Uterus (tissue), 3 donors: ENCODE measurements at regions not wholly inside any gene's neighbourhood (a gene's known extent, or its start where the extent isn't known, plus 50 kb on each side); places are given as distances from the start of the nearest gene placed in this dataset.

Experiments
- DNase-seq, 2 donors: peaks; one replicate each; pipeline ENCODE4 v3.0.0-alpha.2; 2019 to 2020
- H3K27ac ChIP-seq, 2 donors: fragments of 200-600 bp; sonication (generic); 1 replicate in 1 of 2; 2 replicates in 1 of 2; pipeline ENCODE4 v1.5.1; 2016 to 2018
- H3K27me3 ChIP-seq, 2 donors: fragments of 200-600 bp; sonication (generic); one replicate each; pipeline ENCODE4 v1.5.1; 2018 to 2019; ENCODE audit warnings: control low read depth in 1 of 2
- H3K36me3 ChIP-seq, 2 donors: fragments of 200-600 bp; sonication (generic); one replicate each; pipeline ENCODE4 v1.5.1; 2019; ENCODE audit warnings: control low read depth in 1 of 2
- H3K4me1 ChIP-seq, 2 donors: fragments of 200-600 bp; sonication (generic); one replicate each; pipeline ENCODE4 v1.5.1; 2018 to 2019; ENCODE audit warnings: control low read depth in 1 of 2
- H3K4me3 ChIP-seq, 2 donors: fragments of 200-600 bp; sonication (generic); 1 replicate in 1 of 2; 2 replicates in 1 of 2; pipeline ENCODE4 v1.5.1; 2018 to 2019; ENCODE audit warnings: mild to moderate bottlenecking in 1 of 2
- H3K9me3 ChIP-seq, 2 donors: fragments of 200-600 bp; sonication (generic); one replicate each; pipeline ENCODE4 v1.5.1; 2019; ENCODE audit warnings: control low read depth in 1 of 2
- POLR2A ChIP-seq, 2 donors: fragments of 450-650 bp; IDR thresholded peaks; one replicate each; pipeline ENCODE4 v1.6.1; 2016; ENCODE audit warnings: antibody characterized with exemption in 2 of 2, mild to moderate bottlenecking in 1 of 2, moderate library complexity in 1 of 2
- intact Hi-C: fragments of 100-400 bp; cut with DNase I; formaldehyde crosslinking; loops from one replicate; pipeline ENCODE4 v1.15.1; 2023; ENCODE audit warnings: low total_unique reads
- TF ChIP-seq, protein P1 (sequence below), 4 experiments: fragments of 200-600 bp in 2 of 4; fragments of 450-650 bp in 2 of 4; sonication (generic) in 2 of 4; IDR thresholded peaks; one replicate each; pipeline ENCODE4 v1.5.1; 2016 to 2019; ENCODE audit warnings: antibody characterized with exemption in 4 of 4, mild to moderate bottlenecking in 2 of 4, moderate library complexity in 1 of 4
- donor health status: DM: yes; HTN: yes; CAD: no.

- no peak for DNase-seq
- Histone ChIP-seq H3K27me3 (no peaks in the 10 kb centered on the region), H3K27ac (peak overlapping the region; percentile 86 to 88), H3K4me3 (no peak overlapping the region), H3K9me3 (no peaks in the 10 kb centered on the region), H3K4me1 (peaks cover 0 to 17% of the 10 kb centered on the region in 2 donors), H3K36me3 (no peaks in the 10 kb centered on the region)
- intact Hi-C loops: no loop called here
- TF ChIP-seq, protein P1, sequence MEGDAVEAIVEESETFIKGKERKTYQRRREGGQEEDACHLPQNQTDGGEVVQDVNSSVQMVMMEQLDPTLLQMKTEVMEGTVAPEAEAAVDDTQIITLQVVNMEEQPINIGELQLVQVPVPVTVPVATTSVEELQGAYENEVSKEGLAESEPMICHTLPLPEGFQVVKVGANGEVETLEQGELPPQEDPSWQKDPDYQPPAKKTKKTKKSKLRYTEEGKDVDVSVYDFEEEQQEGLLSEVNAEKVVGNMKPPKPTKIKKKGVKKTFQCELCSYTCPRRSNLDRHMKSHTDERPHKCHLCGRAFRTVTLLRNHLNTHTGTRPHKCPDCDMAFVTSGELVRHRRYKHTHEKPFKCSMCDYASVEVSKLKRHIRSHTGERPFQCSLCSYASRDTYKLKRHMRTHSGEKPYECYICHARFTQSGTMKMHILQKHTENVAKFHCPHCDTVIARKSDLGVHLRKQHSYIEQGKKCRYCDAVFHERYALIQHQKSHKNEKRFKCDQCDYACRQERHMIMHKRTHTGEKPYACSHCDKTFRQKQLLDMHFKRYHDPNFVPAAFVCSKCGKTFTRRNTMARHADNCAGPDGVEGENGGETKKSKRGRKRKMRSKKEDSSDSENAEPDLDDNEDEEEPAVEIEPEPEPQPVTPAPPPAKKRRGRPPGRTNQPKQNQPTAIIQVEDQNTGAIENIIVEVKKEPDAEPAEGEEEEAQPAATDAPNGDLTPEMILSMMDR (IDR thresholded peaks at IDR 0.05): no peak
- no peak for TF ChIP-seq POLR2A (IDR thresholded peaks at IDR 0.05)
Observed at GRCh38 chr5:68480335-68480940, 264.9 kb downstream of the PIK3R1 start.

GRCh38 chr5:68482199-68482598 lies 266.6 kb downstream of the PIK3R1 start:
- intact Hi-C loops: no loop called here
- Histone ChIP-seq H3K4me1 (peaks cover 0 to 17% of the 10 kb centered on the region in 2 donors), H3K27me3 (no peaks in the 10 kb centered on the region), H3K27ac (no peak overlapping the region), H3K9me3 (no peaks in the 10 kb centered on the region), H3K36me3 (no peaks in the 10 kb centered on the region), H3K4me3 (no peak overlapping the region)
- no peak for TF ChIP-seq POLR2A (IDR thresholded peaks at IDR 0.05)
- TF ChIP-seq, protein P1 (IDR thresholded peaks at IDR 0.05): no peak
- DNase-seq: no peak

- TF ChIP-seq, protein P1 (IDR thresholded peaks at IDR 0.05): no peak
- TF ChIP-seq POLR2A (IDR thresholded peaks at IDR 0.05): no peak
- Histone ChIP-seq H3K4me1 (no peaks in the 10 kb centered on the region), H3K27ac (no peak overlapping the region), H3K9me3 (no peaks in the 10 kb centered on the region), H3K27me3 (no peaks in the 10 kb centered on the region), H3K36me3 (no peaks in the 10 kb centered on the region), H3K4me3 (no peak overlapping the region)
- intact Hi-C loops: no loop called here
- no peak for DNase-seq
Observed at GRCh38 chr5:68484307-68485068, 268.9 kb downstream of the PIK3R1 start.

DNA sequence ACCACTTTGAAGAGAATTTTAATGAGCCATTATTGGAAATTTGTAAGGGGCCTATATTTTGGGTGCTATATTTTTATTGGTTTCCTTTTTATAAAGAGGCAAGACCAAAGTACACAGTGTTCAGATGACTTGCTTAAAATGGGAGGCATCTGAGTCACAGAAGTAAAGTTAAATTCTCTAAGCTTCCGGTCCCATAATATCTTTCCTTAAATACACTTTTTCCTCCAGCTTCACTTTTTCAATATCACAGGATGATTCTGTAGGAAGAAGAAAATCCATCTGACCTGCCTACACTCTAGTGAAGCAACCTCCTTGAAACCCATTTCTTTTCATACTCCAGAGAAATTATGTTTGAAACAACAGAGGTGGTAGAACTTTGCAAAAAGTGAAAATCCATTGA lies 274.0 kb downstream of the PIK3R1 start:
- TF ChIP-seq, protein P1 (IDR thresholded peaks at IDR 0.05): no peak
- no peak for TF ChIP-seq POLR2A (IDR thresholded peaks at IDR 0.05)
- Histone ChIP-seq H3K27ac (no peak overlapping the region), H3K9me3 (no peaks in the 10 kb centered on the region), H3K4me1 (no peaks in the 10 kb centered on the region), H3K4me3 (no peak overlapping the region), H3K36me3 (no peaks in the 10 kb centered on the region), H3K27me3 (no peaks in the 10 kb centered on the region)
- no peak for DNase-seq
- intact Hi-C loops: no loop called here

DNA sequence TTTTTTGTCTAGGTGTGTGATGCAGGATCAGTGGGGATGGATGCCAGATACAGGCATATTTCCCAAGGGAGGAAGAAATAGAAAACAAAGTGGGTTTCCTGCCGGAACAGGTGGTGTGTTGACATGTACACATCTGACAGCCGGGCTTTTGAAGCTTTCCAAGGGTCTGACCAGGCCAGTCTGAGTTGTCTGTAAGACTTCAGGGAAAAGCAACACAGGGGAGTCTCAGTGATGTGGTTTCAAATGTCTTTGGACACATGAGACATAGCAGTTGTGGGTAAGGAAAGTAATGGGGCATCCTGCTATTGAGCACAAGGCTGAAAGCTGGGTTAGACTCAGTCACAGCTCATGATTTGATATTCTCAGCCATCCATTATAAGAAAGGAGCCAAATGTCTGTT lies 274.9 kb downstream of the PIK3R1 start:
- intact Hi-C loops: no loop called here
- H3K9me3 ChIP-seq: no peaks in the 10 kb centered on the region
- H3K4me1 ChIP-seq: no peaks in the 10 kb centered on the region
- no peak overlapping the region for H3K27ac ChIP-seq
- no peak overlapping the region for H3K4me3 ChIP-seq
- no peak for DNase-seq
- H3K36me3 ChIP-seq: no peaks in the 10 kb centered on the region
- TF ChIP-seq POLR2A (IDR thresholded peaks at IDR 0.05): no peak
- TF ChIP-seq, protein P1 (IDR thresholded peaks at IDR 0.05): no peak
- no peaks in the 10 kb centered on the region for H3K27me3 ChIP-seq
